ENCODE measurements at regions not wholly inside any gene's neighbourhood (a gene's known extent, or its start where the extent isn't known, plus 50 kb on each side); places are given as distances from the start of the nearest gene placed in this dataset.

- H3K27ac ChIP-seq: no peak overlapping the region
- DNase-seq (ENCODE audit: low read depth, low spot score): no peak
Observed at GRCh38 chr13:86201477-86201876, 402.3 kb upstream of the SLITRK6 start.

GRCh38 chr13:86193281-86193680 is 394.1 kb upstream of the SLITRK6 start:
- DNase-seq (ENCODE audit: low read depth, low spot score): no peak
- H3K27ac ChIP-seq: no peak overlapping the region

- DNase-seq (ENCODE audit: low read depth, low spot score): no peak
- H3K27ac ChIP-seq: no peak overlapping the region
Observed at GRCh38 chr13:86188170-86188569, 389.0 kb upstream of the SLITRK6 start.

GRCh38 chr13:86185636-86186035 is 386.4 kb upstream of the SLITRK6 start:
- no peak overlapping the region for H3K27ac ChIP-seq
- DNase-seq (ENCODE audit: low read depth, low spot score): no peak

GRCh38 chr13:86185107-86185506 is 385.9 kb upstream of the SLITRK6 start:
- DNase-seq (ENCODE audit: low read depth, low spot score): no peak
- no peak overlapping the region for H3K27ac ChIP-seq

GRCh38 chr13:86174622-86175021 is 375.4 kb upstream of the SLITRK6 start:
- DNase-seq (ENCODE audit: low read depth, low spot score): no peak
- no peak overlapping the region for H3K27ac ChIP-seq

GRCh38 chr13:86172961-86173360 is 373.7 kb upstream of the SLITRK6 start:
- DNase-seq (ENCODE audit: low read depth, low spot score): no peak
- H3K27ac ChIP-seq: no peak overlapping the region

- DNase-seq (ENCODE audit: low read depth, low spot score): no peak
Observed at GRCh38 chr13:86161257-86161656, 362.0 kb upstream of the SLITRK6 start.

GRCh38 chr13:86155756-86156155 is 356.5 kb upstream of the SLITRK6 start:
- no peak for DNase-seq (ENCODE audit: low read depth, low spot score)
- H3K27ac ChIP-seq: no peak overlapping the region

More at GRCh38 chr13:86161257-86161656, 362.0 kb upstream of the SLITRK6 start:
- H3K27ac ChIP-seq: no peak overlapping the region

- no peak for DNase-seq (ENCODE audit: low read depth, low spot score)
- no peak overlapping the region for H3K27ac ChIP-seq
Observed at GRCh38 chr13:86142080-86142479, 342.9 kb upstream of the SLITRK6 start.

GRCh38 chr13:86135856-86136255 is 336.6 kb upstream of the SLITRK6 start:
- DNase-seq (ENCODE audit: low read depth, low spot score): no peak

GRCh38 chr13:86121881-86122280 is 322.7 kb upstream of the SLITRK6 start:
- DNase-seq (ENCODE audit: low read depth, low spot score): no peak
- no peak overlapping the region for H3K27ac ChIP-seq

More at GRCh38 chr13:86135856-86136255, 336.6 kb upstream of the SLITRK6 start:
- H3K27ac ChIP-seq: no peak overlapping the region

GRCh38 chr13:86109107-86109506 is 309.9 kb upstream of the SLITRK6 start:
- no peak for DNase-seq (ENCODE audit: low read depth, low spot score)

GRCh38 chr13:86108334-86108733 is 309.1 kb upstream of the SLITRK6 start:
- no peak for DNase-seq (ENCODE audit: low read depth, low spot score)
- no peak overlapping the region for H3K27ac ChIP-seq

More at GRCh38 chr13:86109107-86109506, 309.9 kb upstream of the SLITRK6 start:
- no peak overlapping the region for H3K27ac ChIP-seq

- no peak for DNase-seq (ENCODE audit: low read depth, low spot score)
- no peak overlapping the region for H3K27ac ChIP-seq
Observed at GRCh38 chr13:86098511-86098910, 299.3 kb upstream of the SLITRK6 start.

- DNase-seq (ENCODE audit: low read depth, low spot score): no peak
Observed at GRCh38 chr13:86095351-86095750, 296.1 kb upstream of the SLITRK6 start.

GRCh38 chr13:86090181-86090580 is 291.0 kb upstream of the SLITRK6 start:
- no peak overlapping the region for H3K27ac ChIP-seq
- DNase-seq (ENCODE audit: low read depth, low spot score): no peak

More at GRCh38 chr13:86095351-86095750, 296.1 kb upstream of the SLITRK6 start:
- no peak overlapping the region for H3K27ac ChIP-seq

- no peak for DNase-seq (ENCODE audit: low read depth, low spot score)
- no peak overlapping the region for H3K27ac ChIP-seq
Observed at GRCh38 chr13:86087244-86087643, 288.0 kb upstream of the SLITRK6 start.

- H3K27ac ChIP-seq: no peak overlapping the region
- no peak for DNase-seq (ENCODE audit: low read depth, low spot score)
Observed at GRCh38 chr13:86085890-86086289, 286.7 kb upstream of the SLITRK6 start.

- H3K27ac ChIP-seq: no peak overlapping the region
- no peak for DNase-seq (ENCODE audit: low read depth, low spot score)
Observed at GRCh38 chr13:86082121-86082520, 282.9 kb upstream of the SLITRK6 start.

- no peak overlapping the region for H3K27ac ChIP-seq
- DNase-seq (ENCODE audit: low read depth, low spot score): no peak
Observed at GRCh38 chr13:86080340-86080995, 281.2 kb upstream of the SLITRK6 start.

- H3K27ac ChIP-seq: no peak overlapping the region
Observed at GRCh38 chr13:86066611-86067365, 267.6 kb upstream of the SLITRK6 start.

More at GRCh38 chr13:86066611-86067365, 267.6 kb upstream of the SLITRK6 start:
- DNase-seq (ENCODE audit: low read depth, low spot score): no peak
